ENCODE measurements at regions not wholly inside any gene's neighbourhood (a gene's known extent, or its start where the extent isn't known, plus 50 kb on each side); places are given as distances from the start of the nearest gene placed in this dataset.

DNA sequence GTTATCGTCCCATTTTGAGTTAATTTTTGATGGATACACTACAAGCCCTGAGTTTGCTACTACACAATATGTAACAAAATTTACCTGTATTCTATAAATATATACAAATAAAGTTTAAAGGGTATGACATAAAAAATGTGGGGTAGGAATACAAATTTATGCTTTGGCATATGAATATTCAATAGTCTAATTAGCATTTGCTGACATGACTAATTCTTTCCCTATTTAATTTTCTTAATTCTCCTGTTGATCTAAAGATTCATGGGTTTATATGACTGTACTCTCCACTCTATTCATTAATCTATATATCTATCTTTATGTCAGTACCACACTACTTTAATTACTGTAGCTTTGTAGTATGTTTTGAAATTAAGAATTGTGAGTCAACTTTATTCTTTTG, 1840.7 kb upstream of the FLRT2 start:
- no peak for TF ChIP-seq SPI1 (IDR thresholded peaks at IDR 0.05; ENCODE audit: borderline replicate concordance, low read depth)
- TF ChIP-seq GABPA (IDR thresholded peaks at IDR 0.05; ENCODE audit: low read depth): no peak
- TF ChIP-seq, protein P1, sequence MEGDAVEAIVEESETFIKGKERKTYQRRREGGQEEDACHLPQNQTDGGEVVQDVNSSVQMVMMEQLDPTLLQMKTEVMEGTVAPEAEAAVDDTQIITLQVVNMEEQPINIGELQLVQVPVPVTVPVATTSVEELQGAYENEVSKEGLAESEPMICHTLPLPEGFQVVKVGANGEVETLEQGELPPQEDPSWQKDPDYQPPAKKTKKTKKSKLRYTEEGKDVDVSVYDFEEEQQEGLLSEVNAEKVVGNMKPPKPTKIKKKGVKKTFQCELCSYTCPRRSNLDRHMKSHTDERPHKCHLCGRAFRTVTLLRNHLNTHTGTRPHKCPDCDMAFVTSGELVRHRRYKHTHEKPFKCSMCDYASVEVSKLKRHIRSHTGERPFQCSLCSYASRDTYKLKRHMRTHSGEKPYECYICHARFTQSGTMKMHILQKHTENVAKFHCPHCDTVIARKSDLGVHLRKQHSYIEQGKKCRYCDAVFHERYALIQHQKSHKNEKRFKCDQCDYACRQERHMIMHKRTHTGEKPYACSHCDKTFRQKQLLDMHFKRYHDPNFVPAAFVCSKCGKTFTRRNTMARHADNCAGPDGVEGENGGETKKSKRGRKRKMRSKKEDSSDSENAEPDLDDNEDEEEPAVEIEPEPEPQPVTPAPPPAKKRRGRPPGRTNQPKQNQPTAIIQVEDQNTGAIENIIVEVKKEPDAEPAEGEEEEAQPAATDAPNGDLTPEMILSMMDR (IDR thresholded peaks at IDR 0.05; ENCODE audit: insufficient read depth, low read length): no peak
- TF ChIP-seq, protein P2, sequence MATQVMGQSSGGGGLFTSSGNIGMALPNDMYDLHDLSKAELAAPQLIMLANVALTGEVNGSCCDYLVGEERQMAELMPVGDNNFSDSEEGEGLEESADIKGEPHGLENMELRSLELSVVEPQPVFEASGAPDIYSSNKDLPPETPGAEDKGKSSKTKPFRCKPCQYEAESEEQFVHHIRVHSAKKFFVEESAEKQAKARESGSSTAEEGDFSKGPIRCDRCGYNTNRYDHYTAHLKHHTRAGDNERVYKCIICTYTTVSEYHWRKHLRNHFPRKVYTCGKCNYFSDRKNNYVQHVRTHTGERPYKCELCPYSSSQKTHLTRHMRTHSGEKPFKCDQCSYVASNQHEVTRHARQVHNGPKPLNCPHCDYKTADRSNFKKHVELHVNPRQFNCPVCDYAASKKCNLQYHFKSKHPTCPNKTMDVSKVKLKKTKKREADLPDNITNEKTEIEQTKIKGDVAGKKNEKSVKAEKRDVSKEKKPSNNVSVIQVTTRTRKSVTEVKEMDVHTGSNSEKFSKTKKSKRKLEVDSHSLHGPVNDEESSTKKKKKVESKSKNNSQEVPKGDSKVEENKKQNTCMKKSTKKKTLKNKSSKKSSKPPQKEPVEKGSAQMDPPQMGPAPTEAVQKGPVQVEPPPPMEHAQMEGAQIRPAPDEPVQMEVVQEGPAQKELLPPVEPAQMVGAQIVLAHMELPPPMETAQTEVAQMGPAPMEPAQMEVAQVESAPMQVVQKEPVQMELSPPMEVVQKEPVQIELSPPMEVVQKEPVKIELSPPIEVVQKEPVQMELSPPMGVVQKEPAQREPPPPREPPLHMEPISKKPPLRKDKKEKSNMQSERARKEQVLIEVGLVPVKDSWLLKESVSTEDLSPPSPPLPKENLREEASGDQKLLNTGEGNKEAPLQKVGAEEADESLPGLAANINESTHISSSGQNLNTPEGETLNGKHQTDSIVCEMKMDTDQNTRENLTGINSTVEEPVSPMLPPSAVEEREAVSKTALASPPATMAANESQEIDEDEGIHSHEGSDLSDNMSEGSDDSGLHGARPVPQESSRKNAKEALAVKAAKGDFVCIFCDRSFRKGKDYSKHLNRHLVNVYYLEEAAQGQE (IDR thresholded peaks at IDR 0.05; ENCODE audit: insufficient replicate concordance, low read depth): no peak
- TF ChIP-seq POLR2AphosphoS5 (IDR thresholded peaks at IDR 0.05; ENCODE audit: low read depth): no peak
- H3K27ac ChIP-seq (replicated peaks): no peak overlapping the region
- no peak overlapping the region for H3K4me3 ChIP-seq (replicated peaks; ENCODE audit: insufficient read depth, low read length)
- DNase-seq (ENCODE audit: low read depth in 1 of 2, low spot score in 1 of 2): no peak
- no peaks in the 10 kb centered on the region for H3K27me3 ChIP-seq (ENCODE audit: insufficient read depth, poor library complexity, severe bottlenecking)

DNA sequence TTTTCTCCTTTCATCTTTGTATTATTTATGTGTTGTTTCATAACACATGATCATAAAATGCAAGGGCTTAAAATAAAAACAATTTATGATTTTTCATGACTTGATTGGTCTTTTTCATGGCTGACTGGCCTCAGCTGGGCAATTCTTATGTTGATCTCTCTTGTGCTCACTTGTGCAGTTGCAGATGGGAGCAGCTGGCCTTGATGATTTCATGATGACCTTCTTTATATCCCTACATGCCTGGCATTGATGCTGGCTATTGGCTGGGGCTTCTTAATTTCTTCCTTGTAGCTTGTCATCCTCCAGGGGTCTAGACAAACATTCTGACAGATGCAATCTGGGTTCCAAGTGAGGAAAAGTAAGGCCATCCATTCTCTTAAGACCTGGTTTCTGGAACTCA, 1832.8 kb upstream of the FLRT2 start:
- TF ChIP-seq, protein P2 (IDR thresholded peaks at IDR 0.05; ENCODE audit: insufficient replicate concordance, low read depth): no peak
- TF ChIP-seq GABPA (IDR thresholded peaks at IDR 0.05; ENCODE audit: low read depth): no peak
- TF ChIP-seq, protein P1 (IDR thresholded peaks at IDR 0.05; ENCODE audit: insufficient read depth, low read length): no peak
- TF ChIP-seq POLR2AphosphoS5 (IDR thresholded peaks at IDR 0.05; ENCODE audit: low read depth): no peak
- TF ChIP-seq SPI1 (IDR thresholded peaks at IDR 0.05; ENCODE audit: borderline replicate concordance, low read depth): no peak
- no peak for DNase-seq (ENCODE audit: low read depth in 1 of 2, low spot score in 1 of 2)
- Histone ChIP-seq H3K27me3 (ENCODE audit: insufficient read depth, poor library complexity, severe bottlenecking) (no peaks in the 10 kb centered on the region), H3K4me3 (replicated peaks; ENCODE audit: insufficient read depth, low read length) (no peak overlapping the region), H3K27ac (replicated peaks) (no peak overlapping the region)

DNA sequence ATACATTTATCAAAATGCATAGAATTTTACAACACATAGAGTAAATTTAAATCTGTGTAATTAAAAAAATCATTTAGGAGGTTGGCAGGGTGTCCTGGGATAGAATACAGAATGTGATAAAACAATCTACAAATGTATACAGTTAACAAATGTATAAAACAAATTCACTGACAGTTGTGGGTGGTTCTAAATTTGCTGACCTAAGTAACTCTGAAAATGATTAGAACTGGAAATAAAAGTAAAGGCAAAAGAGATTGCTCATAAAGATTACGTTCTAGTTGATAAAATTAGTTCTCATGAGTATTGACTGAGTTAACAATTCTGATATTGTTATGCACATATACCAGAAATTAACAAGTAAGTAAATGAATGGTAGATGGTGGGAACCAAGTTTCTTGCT, 1827.3 kb upstream of the FLRT2 start:
- Histone ChIP-seq H3K4me3 (replicated peaks; ENCODE audit: insufficient read depth, low read length) (no peak overlapping the region), H3K27ac (replicated peaks) (no peak overlapping the region), H3K27me3 (ENCODE audit: insufficient read depth, poor library complexity, severe bottlenecking) (no peaks in the 10 kb centered on the region)
- no peak for DNase-seq (ENCODE audit: low read depth in 1 of 2, low spot score in 1 of 2)
- TF ChIP-seq, protein P2 (IDR thresholded peaks at IDR 0.05; ENCODE audit: insufficient replicate concordance, low read depth): no peak
- TF ChIP-seq POLR2AphosphoS5 (IDR thresholded peaks at IDR 0.05; ENCODE audit: low read depth): no peak
- TF ChIP-seq, protein P1 (IDR thresholded peaks at IDR 0.05; ENCODE audit: insufficient read depth, low read length): no peak
- TF ChIP-seq SPI1 (IDR thresholded peaks at IDR 0.05; ENCODE audit: borderline replicate concordance, low read depth): no peak
- no peak for TF ChIP-seq GABPA (IDR thresholded peaks at IDR 0.05; ENCODE audit: low read depth)
